GM21360 (cell line): ENCODE measurements at regions not wholly inside any gene's neighbourhood (a gene's known extent, or its start where the extent isn't known, plus 50 kb on each side); places are given as distances from the start of the nearest gene placed in this dataset.
"Not testable (repeated sequence)": the region's sequence is repeated elsewhere in the genome, so short reads cannot be mapped to it uniquely, and the experiment has no call there.

Experiments used
- ATAC-seq: cut with Tn5 transposase; IDR thresholded peaks from one replicate; pipeline ENCODE4 v1.9.1; 2021; ENCODE audit warnings: mild to moderate bottlenecking, moderate library complexity; ENCODE audit not compliant: unreplicated experiment

DNA sequence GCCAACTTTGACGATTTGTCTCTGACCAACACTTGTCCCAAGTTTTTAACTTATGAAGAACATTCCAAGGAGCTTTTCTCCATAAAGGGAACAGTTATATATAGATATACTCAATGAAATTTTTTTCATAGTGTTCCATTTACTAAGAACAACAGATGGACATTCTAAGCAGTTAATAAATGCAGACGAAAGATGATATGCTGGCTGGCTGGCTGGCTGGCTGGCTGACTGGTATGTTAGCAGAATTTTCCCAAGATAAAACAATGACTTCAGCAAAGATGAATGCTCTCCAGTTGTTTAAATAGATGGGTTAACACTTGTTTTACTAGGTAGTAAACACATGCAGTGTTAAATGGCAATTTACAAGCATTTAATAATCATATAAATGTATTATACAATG is 62.2 kb downstream of the SPANXN3 start:
- ATAC-seq, result no peak

- no peak for ATAC-seq
Observed at GRCh38 chrX:143437439-143437838, 79.8 kb downstream of the SPANXN3 start.

GRCh38 chrX:143435916-143436315 is 81.4 kb downstream of the SPANXN3 start:
- no peak for ATAC-seq

DNA sequence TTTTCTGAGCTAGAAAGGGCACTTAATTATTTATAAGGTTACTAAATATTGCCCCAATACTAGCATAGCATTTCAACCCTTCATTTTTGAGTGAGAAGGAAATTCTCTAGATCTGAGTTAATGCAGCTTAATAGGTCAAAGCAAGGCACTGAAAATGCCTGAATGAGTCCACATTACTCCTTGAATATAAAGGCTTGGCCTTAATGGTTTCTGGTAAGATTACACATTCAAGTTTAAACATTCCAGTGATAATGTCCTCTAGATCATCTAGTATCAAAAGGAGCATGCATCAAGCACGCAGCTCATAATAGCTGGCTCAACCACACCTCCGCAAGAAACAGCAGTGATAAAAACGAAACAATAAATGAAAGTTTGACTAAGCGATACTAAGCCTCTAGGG is 87.5 kb downstream of the SPANXN3 start:
- no peak for ATAC-seq

DNA sequence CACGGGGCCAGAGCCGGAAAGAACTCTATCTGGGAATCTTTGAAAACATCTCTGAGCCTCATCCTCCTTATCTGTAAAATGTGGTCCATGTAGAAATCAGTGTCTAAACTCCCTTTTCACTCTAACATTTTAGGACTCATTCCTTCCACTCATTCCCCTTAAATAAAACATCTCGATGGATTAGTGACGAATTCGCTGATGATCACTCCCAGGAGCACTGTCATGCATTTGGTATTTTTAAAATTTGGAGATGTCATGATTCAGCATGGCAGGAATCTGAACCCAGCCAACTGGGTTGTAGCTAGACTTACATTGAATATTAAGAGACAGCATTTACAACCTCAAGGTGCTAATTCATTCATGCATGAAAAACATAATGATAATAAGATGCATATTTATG is 88.1 kb downstream of the SPANXN3 start:
- no peak for ATAC-seq

- ATAC-seq, result no peak
Observed at GRCh38 chrX:143401160-143401559, 116.1 kb downstream of the SPANXN3 start.

DNA sequence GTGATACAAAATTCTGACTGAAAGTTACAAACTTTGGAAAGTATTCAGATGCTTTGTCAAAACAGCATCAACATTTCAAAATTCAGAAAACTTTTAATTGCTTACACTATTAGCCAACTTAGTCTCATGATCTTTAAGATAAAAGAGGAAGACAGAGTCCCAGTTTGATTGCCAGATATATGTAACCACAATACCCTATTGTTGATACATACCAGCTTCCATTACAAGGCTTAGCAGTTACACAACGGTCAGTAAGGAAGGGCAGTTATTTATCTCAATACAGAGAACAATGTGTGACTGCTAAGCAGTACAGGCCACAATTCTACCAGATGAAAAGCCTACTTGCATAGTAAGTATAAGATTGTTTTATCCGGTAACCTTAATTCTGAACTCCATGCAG is 138.4 kb downstream of the SPANXN3 start:
- ATAC-seq, result no peak

GRCh38 chrX:143363419-143363818 is 153.9 kb downstream of the SPANXN3 start:
- ATAC-seq, result no peak

- no peak for ATAC-seq
Observed at GRCh38 chrX:143340190-143340589, 177.1 kb downstream of the SPANXN3 start.

- no peak for ATAC-seq
Observed at GRCh38 chrX:143336261-143336660, 181.0 kb downstream of the SPANXN3 start.

DNA sequence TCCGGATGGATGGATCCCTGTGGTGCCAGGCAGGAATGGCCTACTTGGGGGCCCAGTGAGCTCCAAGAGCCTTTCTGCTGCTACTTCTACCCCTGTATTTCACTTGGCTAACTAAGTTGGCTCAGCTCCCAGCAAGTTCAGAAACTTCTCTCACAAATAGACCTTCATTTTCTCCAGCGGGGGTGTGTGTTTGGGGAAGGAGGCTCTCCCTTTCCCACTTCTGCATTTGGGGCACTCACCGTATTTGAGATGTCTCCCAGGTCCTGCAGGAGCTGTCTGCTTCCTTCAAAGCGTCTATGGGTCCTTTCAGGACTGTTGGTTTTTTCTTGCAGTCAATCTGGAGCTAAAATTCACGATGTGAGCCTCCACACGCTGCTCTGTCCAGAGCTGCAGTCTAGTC is 197.7 kb downstream of the SPANXN3 start:
- no peak for ATAC-seq

GRCh38 chrX:143318857-143319256 is 198.4 kb downstream of the SPANXN3 start:
- ATAC-seq, result not testable (repeated sequence)

GRCh38 chrX:143306991-143307937 is 210.0 kb downstream of the SPANXN3 start:
- no peak for ATAC-seq

- no peak for ATAC-seq
Observed at GRCh38 chrX:143304518-143304917, 212.8 kb downstream of the SPANXN3 start.

DNA sequence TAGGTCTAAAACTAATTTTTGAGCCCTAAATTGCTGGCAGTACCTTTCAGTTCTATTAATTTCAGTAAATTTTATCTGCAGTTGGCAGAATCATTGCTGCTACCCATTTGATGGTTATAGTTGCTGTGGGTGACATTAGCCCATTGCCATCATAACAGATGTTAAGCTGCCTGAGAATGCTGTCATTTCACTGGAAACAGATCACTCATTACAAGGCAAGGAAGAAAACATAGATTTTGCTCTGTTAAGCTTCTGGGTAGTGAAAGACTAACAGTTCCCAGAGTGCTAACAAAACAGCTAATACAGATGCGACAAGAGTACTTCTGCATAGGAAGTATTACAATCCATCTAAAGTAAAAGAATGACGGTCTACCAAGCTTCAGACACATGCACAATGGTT is 213.2 kb downstream of the SPANXN3 start:
- ATAC-seq, result no peak

- ATAC-seq, result no peak
Observed at GRCh38 chrX:143298663-143299241, 218.5 kb downstream of the SPANXN3 start.

- no peak for ATAC-seq
Observed at GRCh38 chrX:143296521-143296920, 220.8 kb downstream of the SPANXN3 start.

- ATAC-seq, result no peak
Observed at GRCh38 chrX:143287236-143287635, 230.0 kb downstream of the SPANXN3 start.

DNA sequence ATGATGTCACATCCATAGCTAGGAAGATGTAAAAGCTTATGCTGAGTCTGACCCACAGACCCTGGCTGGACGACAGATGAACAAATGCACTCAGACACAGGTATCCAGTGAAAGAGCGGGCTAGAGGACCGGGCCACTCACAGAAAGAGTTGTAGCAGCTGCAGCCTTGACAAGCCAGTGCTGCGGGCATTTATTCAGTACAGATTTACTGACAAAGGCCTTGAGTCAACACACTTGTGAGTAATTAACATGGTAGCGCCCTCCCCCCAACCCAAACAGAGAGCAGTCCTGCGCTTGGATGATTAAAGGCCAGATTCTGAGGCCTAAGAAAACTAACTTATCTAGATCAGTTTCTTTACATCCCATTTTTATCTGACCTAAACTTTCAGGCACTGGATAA is 244.6 kb downstream of the SPANXN4 start:
- no peak for ATAC-seq

GRCh38 chrX:143244593-143244992 is 218.9 kb downstream of the SPANXN4 start:
- ATAC-seq, result not testable (repeated sequence)

GRCh38 chrX:143240658-143241057 is 214.9 kb downstream of the SPANXN4 start:
- ATAC-seq, result no peak

DNA sequence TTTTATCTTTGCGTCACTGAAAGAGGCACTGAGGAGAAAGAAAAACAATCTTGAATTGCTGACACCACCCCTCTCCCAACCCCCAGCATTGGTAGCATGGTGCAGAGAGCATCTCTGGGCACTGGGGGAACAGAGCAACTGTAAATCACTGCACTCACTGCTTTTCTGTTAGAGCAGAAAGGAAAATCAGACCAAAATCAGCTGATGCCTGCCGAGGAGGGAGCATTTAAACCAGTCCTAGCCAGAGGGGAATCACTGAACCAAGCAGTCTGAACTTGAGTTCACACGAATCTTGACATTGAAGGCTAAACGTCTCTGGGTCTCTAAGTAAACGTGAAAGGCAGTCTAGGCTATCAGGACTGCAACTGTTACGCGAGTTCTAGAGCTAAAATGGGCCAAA is 205.8 kb downstream of the SPANXN4 start:
- ATAC-seq, result no peak
